ENCODE measurements at regions not wholly inside any gene's neighbourhood (a gene's known extent, or its start where the extent isn't known, plus 50 kb on each side); places are given as distances from the start of the nearest gene placed in this dataset.

GRCh38 chr3:59440285-59441028 is 390.6 kb upstream of the CFAP20DC start:
- TF ChIP-seq EZH2 (IDR thresholded peaks at IDR 0.05; ENCODE audit: borderline replicate concordance, control insufficient read depth, low read depth, low read length) (no peak), HSF1 (IDR thresholded peaks at IDR 0.05; ENCODE audit: low read depth, low read length) (no peak), PKNOX1 (IDR thresholded peaks at IDR 0.05) (no peak)
